Kidney epithelial cell (primary cell): ENCODE measurements at regions not wholly inside any gene's neighbourhood (a gene's known extent, or its start where the extent isn't known, plus 50 kb on each side); places are given as distances from the start of the nearest gene placed in this dataset.

Experiments used
- DNase-seq: peaks from one replicate; pipeline ENCODE4 v3.0.0-alpha.2; 2010; ENCODE audit warnings: low read depth
- H3K27me3 ChIP-seq: 2 replicates; pipeline ENCODE4 v1.6.0; 2011; ENCODE audit warnings: low read length; ENCODE audit not compliant: control insufficient read depth, insufficient read depth
- H3K36me3 ChIP-seq: 2 replicates; pipeline ENCODE4 v1.5.1; 2011; ENCODE audit warnings: low read length; ENCODE audit not compliant: control insufficient read depth, insufficient read depth
- H3K4me3 ChIP-seq: 2 replicates; pipeline ENCODE4 v1.5.1; 2011; ENCODE audit warnings: low read depth, mild to moderate bottlenecking, control low read depth, low read length
- TF ChIP-seq, protein P1 (sequence below): IDR thresholded peaks from 2 replicates; pipeline ENCODE4 v1.5.1; 2011; ENCODE audit warnings: mild to moderate bottlenecking, moderate library complexity, low read length, control low read depth, inconsistent platforms; ENCODE audit not compliant: insufficient read depth, poor library complexity, severe bottlenecking

GRCh38 chr6:92534109-92534508 lies 885.2 kb downstream of the EPHA7 start:
- H3K27me3 ChIP-seq = no peaks in the 10 kb centered on the region
- no peaks in the 10 kb centered on the region for H3K36me3 ChIP-seq
- no peak for DNase-seq
- H3K4me3 ChIP-seq = no peak overlapping the region
- TF ChIP-seq, protein P1, sequence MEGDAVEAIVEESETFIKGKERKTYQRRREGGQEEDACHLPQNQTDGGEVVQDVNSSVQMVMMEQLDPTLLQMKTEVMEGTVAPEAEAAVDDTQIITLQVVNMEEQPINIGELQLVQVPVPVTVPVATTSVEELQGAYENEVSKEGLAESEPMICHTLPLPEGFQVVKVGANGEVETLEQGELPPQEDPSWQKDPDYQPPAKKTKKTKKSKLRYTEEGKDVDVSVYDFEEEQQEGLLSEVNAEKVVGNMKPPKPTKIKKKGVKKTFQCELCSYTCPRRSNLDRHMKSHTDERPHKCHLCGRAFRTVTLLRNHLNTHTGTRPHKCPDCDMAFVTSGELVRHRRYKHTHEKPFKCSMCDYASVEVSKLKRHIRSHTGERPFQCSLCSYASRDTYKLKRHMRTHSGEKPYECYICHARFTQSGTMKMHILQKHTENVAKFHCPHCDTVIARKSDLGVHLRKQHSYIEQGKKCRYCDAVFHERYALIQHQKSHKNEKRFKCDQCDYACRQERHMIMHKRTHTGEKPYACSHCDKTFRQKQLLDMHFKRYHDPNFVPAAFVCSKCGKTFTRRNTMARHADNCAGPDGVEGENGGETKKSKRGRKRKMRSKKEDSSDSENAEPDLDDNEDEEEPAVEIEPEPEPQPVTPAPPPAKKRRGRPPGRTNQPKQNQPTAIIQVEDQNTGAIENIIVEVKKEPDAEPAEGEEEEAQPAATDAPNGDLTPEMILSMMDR = no peak

DNA sequence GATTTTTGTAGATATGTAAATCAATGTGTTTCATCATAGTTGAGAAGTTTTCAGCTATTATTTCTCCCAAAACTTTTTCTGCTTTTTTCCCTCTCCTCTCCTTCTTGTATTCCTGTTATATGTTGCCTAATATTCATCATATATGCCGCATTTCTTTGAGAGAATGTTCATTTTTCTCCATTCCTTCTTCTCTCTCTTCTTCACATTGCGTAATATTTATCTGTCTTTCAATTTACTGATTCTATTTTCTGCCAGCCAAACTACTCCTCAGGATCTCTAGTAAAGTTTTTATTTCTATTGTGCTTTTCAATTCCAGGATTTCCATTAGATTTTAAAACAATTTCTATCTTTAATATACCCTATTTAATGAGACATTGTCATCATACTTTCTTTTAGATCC lies 896.8 kb downstream of the EPHA7 start:
- Histone ChIP-seq H3K4me3 (no peak overlapping the region), H3K36me3 (no peaks in the 10 kb centered on the region), H3K27me3 (no peaks in the 10 kb centered on the region)
- TF ChIP-seq, protein P1 = no peak
- DNase-seq = no peak

GRCh38 chr6:92521553-92521952 lies 897.8 kb downstream of the EPHA7 start:
- no peaks in the 10 kb centered on the region for H3K36me3 ChIP-seq
- H3K27me3 ChIP-seq = no peaks in the 10 kb centered on the region
- H3K4me3 ChIP-seq = no peak overlapping the region
- TF ChIP-seq, protein P1 = no peak
- DNase-seq = no peak

- TF ChIP-seq, protein P1 = no peak
- no peak for DNase-seq
- H3K4me3 ChIP-seq = no peak overlapping the region
Measured at GRCh38 chr6:92510137-92510536, 909.2 kb downstream of the EPHA7 start.

GRCh38 chr6:92507552-92507951 lies 911.8 kb downstream of the EPHA7 start:
- no peaks in the 10 kb centered on the region for H3K27me3 ChIP-seq
- no peak for DNase-seq
- no peaks in the 10 kb centered on the region for H3K36me3 ChIP-seq
- TF ChIP-seq, protein P1 = no peak
- H3K4me3 ChIP-seq = no peak overlapping the region

More at GRCh38 chr6:92510137-92510536, 909.2 kb downstream of the EPHA7 start:
- Histone ChIP-seq H3K27me3 (no peaks in the 10 kb centered on the region), H3K36me3 (no peaks in the 10 kb centered on the region)

GRCh38 chr6:92504509-92504908 lies 914.9 kb downstream of the EPHA7 start:
- no peaks in the 10 kb centered on the region for H3K36me3 ChIP-seq
- TF ChIP-seq, protein P1 = no peak
- H3K27me3 ChIP-seq = no peaks in the 10 kb centered on the region
- no peak overlapping the region for H3K4me3 ChIP-seq
- DNase-seq = no peak
